ENCODE measurements at regions not wholly inside any gene's neighbourhood (a gene's known extent, or its start where the extent isn't known, plus 50 kb on each side); places are given as distances from the start of the nearest gene placed in this dataset.

GRCh38 chr9:73583576-73583975 lies 431.9 kb downstream of the ANXA1 start:
- H3K9me3 ChIP-seq = no peaks in the 10 kb centered on the region
- no peaks in the 10 kb centered on the region for H3K27me3 ChIP-seq
- H3K4me3 ChIP-seq = no peak overlapping the region
- intact Hi-C loops (cut with DNase I) = no loop called here
- H3K4me1 ChIP-seq = peaks cover 0 to 8% (median 0%) of the 10 kb centered on the region in 3 donors
- TF ChIP-seq, protein P1, sequence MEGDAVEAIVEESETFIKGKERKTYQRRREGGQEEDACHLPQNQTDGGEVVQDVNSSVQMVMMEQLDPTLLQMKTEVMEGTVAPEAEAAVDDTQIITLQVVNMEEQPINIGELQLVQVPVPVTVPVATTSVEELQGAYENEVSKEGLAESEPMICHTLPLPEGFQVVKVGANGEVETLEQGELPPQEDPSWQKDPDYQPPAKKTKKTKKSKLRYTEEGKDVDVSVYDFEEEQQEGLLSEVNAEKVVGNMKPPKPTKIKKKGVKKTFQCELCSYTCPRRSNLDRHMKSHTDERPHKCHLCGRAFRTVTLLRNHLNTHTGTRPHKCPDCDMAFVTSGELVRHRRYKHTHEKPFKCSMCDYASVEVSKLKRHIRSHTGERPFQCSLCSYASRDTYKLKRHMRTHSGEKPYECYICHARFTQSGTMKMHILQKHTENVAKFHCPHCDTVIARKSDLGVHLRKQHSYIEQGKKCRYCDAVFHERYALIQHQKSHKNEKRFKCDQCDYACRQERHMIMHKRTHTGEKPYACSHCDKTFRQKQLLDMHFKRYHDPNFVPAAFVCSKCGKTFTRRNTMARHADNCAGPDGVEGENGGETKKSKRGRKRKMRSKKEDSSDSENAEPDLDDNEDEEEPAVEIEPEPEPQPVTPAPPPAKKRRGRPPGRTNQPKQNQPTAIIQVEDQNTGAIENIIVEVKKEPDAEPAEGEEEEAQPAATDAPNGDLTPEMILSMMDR (IDR thresholded peaks at IDR 0.05) = no peak
- TF ChIP-seq POLR2A (IDR thresholded peaks at IDR 0.05) = no peak
- H3K36me3 ChIP-seq = no peaks in the 10 kb centered on the region
- H3K27ac ChIP-seq = no peak overlapping the region
- DNase-seq = no peak

DNA sequence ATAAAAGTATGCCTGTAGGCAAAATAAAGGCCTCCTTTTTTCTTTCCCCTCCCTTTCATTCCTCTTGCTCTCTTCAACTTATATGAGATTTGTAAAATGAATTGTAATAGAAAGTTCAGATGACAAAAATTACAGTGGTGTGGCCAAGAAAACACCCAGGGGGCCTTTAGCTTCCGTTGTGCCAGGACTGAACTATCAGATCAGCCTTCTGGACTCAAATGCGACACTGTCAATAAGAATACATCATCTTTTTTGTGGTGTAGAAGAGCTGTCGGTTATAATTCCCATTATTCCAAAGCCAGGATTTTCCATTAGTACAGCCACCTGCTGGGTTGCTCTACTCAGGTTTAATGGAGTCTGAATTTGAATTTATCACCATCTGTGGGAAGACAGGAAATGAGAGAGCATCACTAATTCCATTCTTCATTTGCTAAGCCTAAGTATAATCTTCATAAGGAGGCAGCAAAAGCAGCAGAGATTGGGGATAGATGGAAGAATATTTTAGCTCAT lies 443.4 kb downstream of the ANXA1 start:
- DNase-seq = no peak
- Histone ChIP-seq H3K4me3 (no peak overlapping the region), H3K4me1 (peaks cover 0 to 5% (median 0%) of the 10 kb centered on the region in 3 donors), H3K27me3 (no peaks in the 10 kb centered on the region), H3K27ac (no peak overlapping the region), H3K36me3 (no peaks in the 10 kb centered on the region), H3K9me3 (no peaks in the 10 kb centered on the region)
- WGBS, 2 donors = 31 to 75% methylated on average over 3 of the region's 3 CpGs
- intact Hi-C loops (cut with DNase I) = no loop called here
- no peak for TF ChIP-seq POLR2A (IDR thresholded peaks at IDR 0.05)

GRCh38 chr9:73596321-73596720 lies 444.7 kb downstream of the ANXA1 start:
- Histone ChIP-seq H3K9me3 (no peaks in the 10 kb centered on the region), H3K27me3 (no peaks in the 10 kb centered on the region), H3K4me3 (no peak overlapping the region), H3K4me1 (peaks cover 0 to 5% (median 0%) of the 10 kb centered on the region in 3 donors), H3K27ac (no peak overlapping the region), H3K36me3 (no peaks in the 10 kb centered on the region)
- no peak for DNase-seq
- 50 to 53% methylated on average over 1 of the region's 1 CpG for WGBS, 2 donors
- TF ChIP-seq, protein P1 (IDR thresholded peaks at IDR 0.05) = no peak
- intact Hi-C loops (cut with DNase I) = no loop called here

DNA sequence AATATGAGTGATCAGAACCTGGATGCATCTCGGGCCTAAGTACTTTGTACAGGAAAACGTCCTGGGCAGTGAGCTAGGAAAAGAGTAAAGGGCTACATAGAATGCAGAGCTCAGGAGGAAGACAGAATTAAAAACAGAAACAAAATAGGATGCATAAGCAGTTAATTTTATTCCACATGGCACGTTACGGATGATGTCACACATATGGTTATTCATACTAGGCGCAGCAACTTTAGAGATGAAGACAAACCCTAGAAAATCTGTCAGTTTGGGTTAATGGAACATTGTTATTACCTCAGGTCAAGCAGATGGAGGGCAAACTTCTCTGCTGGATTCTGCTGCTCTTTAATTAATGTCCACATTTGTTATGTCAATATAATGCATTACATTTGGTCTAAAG lies 445.4 kb downstream of the ANXA1 start:
- Histone ChIP-seq H3K4me3 (no peak overlapping the region), H3K27ac (no peak overlapping the region), H3K27me3 (no peaks in the 10 kb centered on the region), H3K9me3 (no peaks in the 10 kb centered on the region), H3K36me3 (no peaks in the 10 kb centered on the region), H3K4me1 (peaks cover 0 to 5% (median 0%) of the 10 kb centered on the region in 3 donors)
- TF ChIP-seq, protein P1 (IDR thresholded peaks at IDR 0.05) = no peak
- TF ChIP-seq POLR2A (IDR thresholded peaks at IDR 0.05) = no peak
- intact Hi-C loops (cut with DNase I) = no loop called here
- DNase-seq = no peak
- WGBS, 2 donors = 65 to 81% methylated on average over 5 of the region's 5 CpGs

GRCh38 chr9:73597771-73598170 lies 446.1 kb downstream of the ANXA1 start:
- WGBS, 2 donors = 47% methylated on average over 4 of the region's 4 CpGs
- no peaks in the 10 kb centered on the region for H3K36me3 ChIP-seq
- no peaks in the 10 kb centered on the region for H3K9me3 ChIP-seq
- intact Hi-C loops (cut with DNase I) = no loop called here
- peaks cover 0 to 5% (median 0%) of the 10 kb centered on the region in 3 donors for H3K4me1 ChIP-seq
- H3K4me3 ChIP-seq = no peak overlapping the region
- no peak overlapping the region for H3K27ac ChIP-seq
- DNase-seq = no peak
- H3K27me3 ChIP-seq = no peaks in the 10 kb centered on the region
- TF ChIP-seq, protein P1 (IDR thresholded peaks at IDR 0.05) = no peak
- TF ChIP-seq POLR2A (IDR thresholded peaks at IDR 0.05) = no peak

GRCh38 chr9:73609381-73609780 lies 457.7 kb downstream of the ANXA1 start:
- TF ChIP-seq, protein P1 (IDR thresholded peaks at IDR 0.05) = no peak
- no peak for TF ChIP-seq POLR2A (IDR thresholded peaks at IDR 0.05)
- DNase-seq = no peak
- intact Hi-C loops (cut with DNase I) = no loop called here
- Histone ChIP-seq H3K27me3 (no peaks in the 10 kb centered on the region), H3K4me1 (peaks cover 0 to 15% (median 0%) of the 10 kb centered on the region in 3 donors), H3K27ac (no peak overlapping the region), H3K9me3 (no peaks in the 10 kb centered on the region), H3K4me3 (no peak overlapping the region), H3K36me3 (no peaks in the 10 kb centered on the region)
- WGBS, 2 donors = 6 to 7% methylated on average over 1 of the region's 1 CpG
